ENCODE measurements at regions not wholly inside any gene's neighbourhood (a gene's known extent, or its start where the extent isn't known, plus 50 kb on each side); places are given as distances from the start of the nearest gene placed in this dataset.

GRCh38 chr16:73503093-73503492, 455.2 kb upstream of the ZFHX3 start:
- Histone ChIP-seq H3K23me2 (ENCODE audit: low read depth, low read length) (no peaks in the 10 kb centered on the region), H2BK20ac (ENCODE audit: low read length) (no peak overlapping the region), H3K18ac (ENCODE audit: extremely low read depth, low read length) (no peak overlapping the region), H3K27ac (ENCODE audit: low read depth, low read length) (no peak overlapping the region), H2AK5ac (ENCODE audit: low read depth, low read length) (no peak overlapping the region), H2AFZ (ENCODE audit: low read length) (no peak overlapping the region), H3K4ac (replicated peaks; ENCODE audit: insufficient read length, low read depth, low read length) (no peak overlapping the region), H4K5ac (ENCODE audit: insufficient read length, low read depth, low read length) (no peak overlapping the region), H3K23ac (ENCODE audit: insufficient read length) (no peak overlapping the region), H4K20me1 (replicated peaks in 1 of 2; ENCODE audit: control insufficient read depth in 1 of 2, insufficient read depth in 2 of 2, low read length in 2 of 2) (no peaks in the 10 kb centered on the region), H2BK120ac (replicated peaks; ENCODE audit: low read depth, low read length) (no peak overlapping the region), H3K9ac (replicated peaks in 1 of 4; ENCODE audit: extremely low read depth in 1 of 4, low read depth in 3 of 4, low read length in 3 of 4) (no peak overlapping the region), H2BK5ac (ENCODE audit: low read depth, low read length) (no peak overlapping the region), H4K8ac (ENCODE audit: extremely low read depth, insufficient read depth, low read length) (no peak overlapping the region), H3K14ac (ENCODE audit: insufficient read length) (no peak overlapping the region), H3K36me3 (ENCODE audit: control insufficient read depth in 2 of 4, insufficient read depth in 4 of 4, low read length in 3 of 4) (no peaks in the 10 kb centered on the region), H3K4me1 (replicated peaks in 1 of 4; ENCODE audit: control insufficient read depth in 3 of 4, insufficient read depth in 4 of 4, low read length in 3 of 4) (peaks cover 0 to 3% (median 0%) of the 10 kb centered on the region in 4 experiments; a peak in 2 of 7 replicates), H2BK12ac (ENCODE audit: low read depth, low read length) (no peak overlapping the region), H3K4me3 (ENCODE audit: extremely low read depth in 1 of 4, insufficient read depth in 2 of 4, low read depth in 3 of 4, low read length in 4 of 4) (no peak overlapping the region), H3K27me3 (replicated peaks in 1 of 4; ENCODE audit: control insufficient read depth in 3 of 4, extremely low read depth in 1 of 4, insufficient read depth in 3 of 4, low read length in 3 of 4) (no peaks in the 10 kb centered on the region), H3K4me2 (ENCODE audit: insufficient read depth in 1 of 2, low read depth in 2 of 2, low read length in 2 of 2) (no peak overlapping the region), H4K91ac (replicated peaks; ENCODE audit: insufficient read length, low read length) (no peak overlapping the region), H3K56ac (replicated peaks; ENCODE audit: insufficient read length, low read depth, low read length) (no peak overlapping the region), H3K79me2 (ENCODE audit: control insufficient read depth in 1 of 2, insufficient read depth in 2 of 2, low read length in 2 of 2) (no peaks in the 10 kb centered on the region), H3K79me1 (ENCODE audit: low read depth, low read length) (no peaks in the 10 kb centered on the region; the same call in 1 of the 2 replicates), H2BK15ac (ENCODE audit: low read length) (no peak overlapping the region; the same call in 1 of the 2 replicates), H3K9me3 (ENCODE audit: insufficient read depth in 2 of 2, low read depth in 1 of 2, low read length in 1 of 2) (no peaks in the 10 kb centered on the region)
- 97% methylated on average over 8 of the region's 8 CpGs; no CpG with 5 or more reads in 1 of the 2 experiments for WGBS, 2 experiments (ENCODE audit: extremely low coverage in 1 of 2, insufficient coverage in 1 of 2, insufficient read length in 1 of 2, insufficient replicate concordance in 2 of 2, low coverage in 1 of 2, low lambda C conversion rate in 2 of 2, missing lambda C conversion rate in 1 of 2)
- CTCF ChIA-PET (ENCODE audit: partially characterized antibody) = no interaction called here
- DNase-seq (ENCODE audit: low read depth in 1 of 2, low spot score in 2 of 2) (no peak), FAIRE-seq (no peak)
- POLR2A ChIA-PET (ENCODE audit: partially characterized antibody) = no interaction called here
- TF ChIP-seq ZNF274 (IDR thresholded peaks at IDR 0.05; ENCODE audit: borderline replicate concordance, extremely low read depth, low read length) (no peak), NANOG (IDR thresholded peaks at IDR 0.05; ENCODE audit: insufficient read depth, low read depth, low read length, poor library complexity, severe bottlenecking) (no peak), JUN (IDR thresholded peaks at IDR 0.05; ENCODE audit: low read depth, low read length) (no peak), FOSL1 (IDR thresholded peaks at IDR 0.05; ENCODE audit: insufficient read depth, low read depth, low read length) (no peak), EP300 (IDR thresholded peaks at IDR 0.05; ENCODE audit: borderline replicate concordance in 1 of 2, low read depth in 2 of 2, low read length in 2 of 2) (no peak), JUND (IDR thresholded peaks at IDR 0.05; ENCODE audit: low read length) (no peak), KDM4A (IDR thresholded peaks at IDR 0.05; ENCODE audit: low read depth, low read length, severe bottlenecking) (no peak), TAF1 (IDR thresholded peaks at IDR 0.05; ENCODE audit: low read depth, low read length) (no peak), GABPA (IDR thresholded peaks at IDR 0.05; ENCODE audit: borderline replicate concordance, insufficient read depth, low read length) (no peak), RNF2 (IDR thresholded peaks at IDR 0.05; ENCODE audit: borderline replicate concordance, low read depth, low read length, missing control alignments, poor library complexity, severe bottlenecking) (no peak)
- TF ChIP-seq, protein P1, sequence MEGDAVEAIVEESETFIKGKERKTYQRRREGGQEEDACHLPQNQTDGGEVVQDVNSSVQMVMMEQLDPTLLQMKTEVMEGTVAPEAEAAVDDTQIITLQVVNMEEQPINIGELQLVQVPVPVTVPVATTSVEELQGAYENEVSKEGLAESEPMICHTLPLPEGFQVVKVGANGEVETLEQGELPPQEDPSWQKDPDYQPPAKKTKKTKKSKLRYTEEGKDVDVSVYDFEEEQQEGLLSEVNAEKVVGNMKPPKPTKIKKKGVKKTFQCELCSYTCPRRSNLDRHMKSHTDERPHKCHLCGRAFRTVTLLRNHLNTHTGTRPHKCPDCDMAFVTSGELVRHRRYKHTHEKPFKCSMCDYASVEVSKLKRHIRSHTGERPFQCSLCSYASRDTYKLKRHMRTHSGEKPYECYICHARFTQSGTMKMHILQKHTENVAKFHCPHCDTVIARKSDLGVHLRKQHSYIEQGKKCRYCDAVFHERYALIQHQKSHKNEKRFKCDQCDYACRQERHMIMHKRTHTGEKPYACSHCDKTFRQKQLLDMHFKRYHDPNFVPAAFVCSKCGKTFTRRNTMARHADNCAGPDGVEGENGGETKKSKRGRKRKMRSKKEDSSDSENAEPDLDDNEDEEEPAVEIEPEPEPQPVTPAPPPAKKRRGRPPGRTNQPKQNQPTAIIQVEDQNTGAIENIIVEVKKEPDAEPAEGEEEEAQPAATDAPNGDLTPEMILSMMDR (IDR thresholded peaks at IDR 0.05; ENCODE audit: control extremely low read depth in 1 of 3, insufficient read depth in 1 of 3, low read depth in 1 of 3, low read length in 3 of 3) = no peak

All from H1 (cell line).